G401 (cell line): ENCODE measurements at regions not wholly inside any gene's neighbourhood (a gene's known extent, or its start where the extent isn't known, plus 50 kb on each side); places are given as distances from the start of the nearest gene placed in this dataset.
A peak's percentile ranks its signal among the peaks of the same experiment; 100 is the strongest.
"Not testable (repeated sequence)": the region's sequence is repeated elsewhere in the genome, so short reads cannot be mapped to it uniquely, and the experiment has no call there.

ENCODE experiments used
- DNase-seq: peaks from one replicate; pipeline ENCODE4 v3.0.0-alpha.2; 2015; ENCODE audit warnings: low spot score
- in situ Hi-C: cut with HindIII; loops from 2 replicates; pipeline ENCODE4 v1.10.0; 2016; ENCODE audit warnings: low sequenced_read_pairs, mixed read lengths

GRCh38 chr1:117699953-117700352 is 94.1 kb downstream of the TENT5C start:
- in situ Hi-C loops, result no loop called here
- DNase-seq, result no peak

- in situ Hi-C loops, result no loop called here
- DNase-seq, result no peak
These were observed 96.8 kb downstream of the TENT5C start for GRCh38 chr1:117702654-117703053.

- in situ Hi-C loops, result no loop called here
- DNase-seq, result no peak
These were observed 101.5 kb downstream of the TENT5C start for GRCh38 chr1:117707371-117707770.

GRCh38 chr1:117708323-117709248 is 102.7 kb downstream of the TENT5C start:
- in situ Hi-C loops, result no loop called here
- peak; percentile 79 for DNase-seq

- in situ Hi-C loops, result no loop called here
- DNase-seq, result no peak
These were observed 103.4 kb downstream of the TENT5C start for GRCh38 chr1:117709249-117709691.

GRCh38 chr1:117710710-117711109 is 104.9 kb downstream of the TENT5C start:
- in situ Hi-C loops, result no loop called here
- DNase-seq, result no peak

- no peak for DNase-seq
- in situ Hi-C loops, result no loop called here
These were observed 106.8 kb downstream of the TENT5C start for GRCh38 chr1:117712621-117713020.

- in situ Hi-C loops, result no loop called here
- no peak for DNase-seq
These were observed 108.7 kb downstream of the TENT5C start for GRCh38 chr1:117714546-117714945.

GRCh38 chr1:117716030-117716429 is 110.2 kb downstream of the TENT5C start:
- in situ Hi-C loops, DNase-seq: not testable (repeated sequence)

GRCh38 chr1:117717980-117718379 is 112.1 kb downstream of the TENT5C start:
- DNase-seq, in situ Hi-C loops: not testable (repeated sequence)

GRCh38 chr1:117718596-117718995 is 112.7 kb downstream of the TENT5C start:
- in situ Hi-C loops, DNase-seq: not testable (repeated sequence)

GRCh38 chr1:117719004-117719403 is 113.2 kb downstream of the TENT5C start:
- DNase-seq, result no peak
- in situ Hi-C loops, result no loop called here

- peak; percentile 12 for DNase-seq
- in situ Hi-C loops, result no loop called here
These were observed 126.4 kb downstream of the TENT5C start for GRCh38 chr1:117732065-117732797.

- in situ Hi-C loops, result no loop called here
- peak; percentile 78 for DNase-seq
These were observed 127.1 kb downstream of the TENT5C start for GRCh38 chr1:117732956-117733355.

GRCh38 chr1:117734403-117734802 is 128.6 kb downstream of the TENT5C start:
- in situ Hi-C loops, result no loop called here
- DNase-seq, result no peak

- DNase-seq, result no peak
- in situ Hi-C loops, result no loop called here
These were observed 129.5 kb downstream of the TENT5C start for GRCh38 chr1:117735045-117735992.

- DNase-seq, result no peak
- in situ Hi-C loops, result no loop called here
These were observed 133.7 kb downstream of the TENT5C start for GRCh38 chr1:117739504-117739903.

- no peak for DNase-seq
- in situ Hi-C loops, result no loop called here
These were observed 134.6 kb downstream of the TENT5C start for GRCh38 chr1:117740496-117740895.

GRCh38 chr1:117746565-117746964 is 140.7 kb downstream of the TENT5C start:
- DNase-seq, in situ Hi-C loops: not testable (repeated sequence)
